Fibroblast of lung (primary cell): ENCODE measurements at regions not wholly inside any gene's neighbourhood (a gene's known extent, or its start where the extent isn't known, plus 50 kb on each side); places are given as distances from the start of the nearest gene placed in this dataset.
A peak's percentile ranks its signal among the peaks of the same experiment; 100 is the strongest.

Source experiments
- DNase-seq, 2 donors: peaks; one replicate each; pipeline versions ENCODE4 v3.0.0 to v3.0.0-alpha.2; 2010; ENCODE audit warnings: low read depth in 2 of 2
- H2AFZ ChIP-seq: 2 replicates; pipeline ENCODE4 v1.5.1; 2012; ENCODE audit warnings: low read length, control low read depth, inconsistent platforms
- H3K27ac ChIP-seq: 2 replicates; pipeline ENCODE4 v1.5.1; 2011; ENCODE audit warnings: low read length, control low read depth; ENCODE audit not compliant: insufficient read depth
- H3K27me3 ChIP-seq: 2 replicates; pipeline ENCODE4 v1.5.1; 2011; ENCODE audit warnings: mild to moderate bottlenecking, low read length; ENCODE audit not compliant: control insufficient read depth, insufficient read depth
- H3K36me3 ChIP-seq: 2 replicates; pipeline ENCODE4 v1.5.1; 2011; ENCODE audit warnings: low read length; ENCODE audit not compliant: control insufficient read depth, insufficient read depth
- H3K4me1 ChIP-seq: 2 replicates; pipeline ENCODE4 v1.5.1; 2011; ENCODE audit warnings: low read length; ENCODE audit not compliant: control insufficient read depth, insufficient read depth; ENCODE audit errors: extremely low read depth
- H3K4me2 ChIP-seq: 2 replicates; pipeline ENCODE4 v1.5.1; 2011; ENCODE audit warnings: low read length, control low read depth; ENCODE audit not compliant: insufficient read depth; ENCODE audit errors: extremely low read depth
- H3K4me3 ChIP-seq, 4 experiments: fragments of 200-600 bp in 1 of 4; sonication (generic) in 1 of 4; replicated peaks in 1 of 4; 2 replicates each; pipeline ENCODE4 v1.5.1; 2011 to 2016; ENCODE audit warnings: low read length in 4 of 4, low read depth in 3 of 4, mild to moderate bottlenecking in 3 of 4, control low read depth in 2 of 4, inconsistent platforms in 1 of 4, mixed read lengths in 1 of 4; ENCODE audit not compliant: insufficient read depth in 1 of 4; ENCODE audit errors: control extremely low read depth in 1 of 4
- H3K79me2 ChIP-seq: 2 replicates; pipeline ENCODE4 v1.5.1; 2012; ENCODE audit warnings: mild to moderate bottlenecking, low read length, inconsistent platforms; ENCODE audit not compliant: control insufficient read depth, insufficient read depth
- H3K9ac ChIP-seq: 2 replicates; pipeline ENCODE4 v1.5.1; 2011; ENCODE audit warnings: mild to moderate bottlenecking, low read length, control low read depth; ENCODE audit not compliant: insufficient read depth
- H3K9me3 ChIP-seq: 2 replicates; pipeline ENCODE4 v1.5.1; 2012; ENCODE audit warnings: low read depth, low read length; ENCODE audit not compliant: control insufficient read depth, insufficient read depth
- H4K20me1 ChIP-seq: 2 replicates; pipeline ENCODE4 v1.5.1; 2011; ENCODE audit warnings: low read length; ENCODE audit not compliant: control insufficient read depth, insufficient read depth; ENCODE audit errors: extremely low read depth
- EZH2 ChIP-seq: IDR thresholded peaks from 2 replicates; pipeline ENCODE4 v1.5.1; 2012; ENCODE audit warnings: low read length, control low read depth, mild to moderate bottlenecking; ENCODE audit errors: missing control alignments
- TF ChIP-seq, protein P1 (sequence below), 2 donors: IDR thresholded peaks in 1 of 2; conservative IDR thresholded peaks in 1 of 2; 1 replicate in 1 of 2; 2 replicates in 1 of 2; pipeline ENCODE4 v1.5.1; 2011 to 2012; ENCODE audit warnings: low read length in 2 of 2, control low read depth in 1 of 2, inconsistent platforms in 1 of 2, low read depth in 1 of 2, mild to moderate bottlenecking in 1 of 2

DNA sequence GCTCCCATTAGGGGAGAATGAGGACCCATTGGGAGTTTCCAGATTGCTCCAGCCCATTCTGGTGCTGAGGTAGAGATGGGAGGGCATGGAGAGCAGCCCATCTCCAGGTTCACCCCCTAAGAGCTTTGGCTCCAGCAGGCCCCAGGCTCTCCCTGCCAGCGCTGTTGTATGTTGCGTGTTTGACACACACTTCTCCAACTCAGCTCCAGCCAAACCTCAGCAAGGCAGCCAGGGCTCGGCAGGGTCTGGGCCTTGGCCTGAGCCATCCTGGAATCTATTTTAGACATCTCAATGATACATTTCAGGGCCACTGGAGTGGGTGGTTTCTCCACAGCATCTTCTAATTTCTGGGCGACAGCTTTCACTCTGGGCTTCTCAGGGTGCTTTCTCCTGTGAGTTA lies 117.0 kb downstream of the NAV1 start:
- peak overlapping the region in 2 of 4 experiments; percentile 25 to 31 for H3K4me3 ChIP-seq
- no peak overlapping the region for H2AFZ ChIP-seq
- peaks cover 25% of the 10 kb centered on the region for H3K36me3 ChIP-seq
- peaks cover 99% of the 10 kb centered on the region for H3K79me2 ChIP-seq
- no peak for TF ChIP-seq EZH2
- TF ChIP-seq, protein P1, sequence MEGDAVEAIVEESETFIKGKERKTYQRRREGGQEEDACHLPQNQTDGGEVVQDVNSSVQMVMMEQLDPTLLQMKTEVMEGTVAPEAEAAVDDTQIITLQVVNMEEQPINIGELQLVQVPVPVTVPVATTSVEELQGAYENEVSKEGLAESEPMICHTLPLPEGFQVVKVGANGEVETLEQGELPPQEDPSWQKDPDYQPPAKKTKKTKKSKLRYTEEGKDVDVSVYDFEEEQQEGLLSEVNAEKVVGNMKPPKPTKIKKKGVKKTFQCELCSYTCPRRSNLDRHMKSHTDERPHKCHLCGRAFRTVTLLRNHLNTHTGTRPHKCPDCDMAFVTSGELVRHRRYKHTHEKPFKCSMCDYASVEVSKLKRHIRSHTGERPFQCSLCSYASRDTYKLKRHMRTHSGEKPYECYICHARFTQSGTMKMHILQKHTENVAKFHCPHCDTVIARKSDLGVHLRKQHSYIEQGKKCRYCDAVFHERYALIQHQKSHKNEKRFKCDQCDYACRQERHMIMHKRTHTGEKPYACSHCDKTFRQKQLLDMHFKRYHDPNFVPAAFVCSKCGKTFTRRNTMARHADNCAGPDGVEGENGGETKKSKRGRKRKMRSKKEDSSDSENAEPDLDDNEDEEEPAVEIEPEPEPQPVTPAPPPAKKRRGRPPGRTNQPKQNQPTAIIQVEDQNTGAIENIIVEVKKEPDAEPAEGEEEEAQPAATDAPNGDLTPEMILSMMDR (conservative IDR thresholded peaks at IDR 0.05 in 1 of 2, IDR thresholded peaks at IDR 0.05 in 1 of 2; ENCODE audit: low read depth in 1 of 2, low read length in 2 of 2): no peak
- peak overlapping the region; percentile 90 for H3K4me2 ChIP-seq
- no peaks in the 10 kb centered on the region for H3K27me3 ChIP-seq
- H3K27ac ChIP-seq: peak overlapping the region; percentile 78
- peaks cover 16% of the 10 kb centered on the region for H4K20me1 ChIP-seq
- no peak overlapping the region for H3K9ac ChIP-seq
- H3K9me3 ChIP-seq: no peaks in the 10 kb centered on the region
- peaks cover 53% of the 10 kb centered on the region for H3K4me1 ChIP-seq
- DNase-seq: no peak

DNA sequence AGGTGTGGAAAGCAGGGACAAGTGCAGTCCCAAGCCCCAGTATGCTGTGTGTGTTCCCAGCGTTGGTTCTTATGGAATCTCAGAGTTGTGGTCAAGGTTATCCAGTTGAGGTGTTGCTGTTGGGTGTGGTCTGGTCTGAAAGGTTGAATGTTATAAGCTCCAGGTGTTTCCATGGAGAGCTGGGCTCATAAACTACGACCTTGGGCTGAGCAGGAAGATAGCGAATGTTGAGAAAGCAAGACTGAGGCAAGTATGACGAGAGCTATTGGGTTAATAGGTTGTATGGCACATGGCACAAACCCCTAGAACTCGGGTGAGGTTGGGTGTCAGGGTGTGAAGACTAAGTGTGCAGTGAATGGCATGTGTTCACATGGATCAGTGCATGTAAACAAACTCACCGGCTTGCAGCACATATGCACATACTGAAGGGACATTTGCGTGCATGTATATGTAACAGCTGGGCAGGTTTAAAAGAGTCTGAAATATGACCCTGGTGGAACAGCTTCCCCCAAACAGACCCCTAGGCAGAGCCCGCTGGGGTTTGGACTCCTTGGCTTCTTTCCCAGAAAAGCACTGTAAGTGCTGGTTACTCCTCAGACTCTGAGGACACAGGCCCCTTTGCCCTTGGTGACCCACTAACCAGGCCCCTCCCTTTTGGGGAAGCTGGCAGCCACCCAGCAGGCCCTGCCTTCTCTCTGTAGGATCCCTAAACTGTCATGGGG lies 117.5 kb downstream of the NAV1 start:
- Histone ChIP-seq H3K36me3 (peaks cover 22% of the 10 kb centered on the region), H2AFZ (no peak overlapping the region), H3K4me3 (peak overlapping the region in 1 of 4 experiments; percentile 25), H4K20me1 (peaks cover 16% of the 10 kb centered on the region), H3K9me3 (no peaks in the 10 kb centered on the region), H3K27me3 (no peaks in the 10 kb centered on the region), H3K4me1 (peaks cover 50% of the 10 kb centered on the region), H3K4me2 (peak overlapping the region; percentile 90), H3K27ac (peak overlapping the region; percentile 78), H3K79me2 (peaks cover 99% of the 10 kb centered on the region), H3K9ac (no peak overlapping the region)
- peak; percentile 34 to 91 for DNase-seq
- TF ChIP-seq, protein P1 (conservative IDR thresholded peaks at IDR 0.05 in 1 of 2, IDR thresholded peaks at IDR 0.05 in 1 of 2; ENCODE audit: low read depth in 1 of 2, low read length in 2 of 2): no peak
- no peak for TF ChIP-seq EZH2

DNA sequence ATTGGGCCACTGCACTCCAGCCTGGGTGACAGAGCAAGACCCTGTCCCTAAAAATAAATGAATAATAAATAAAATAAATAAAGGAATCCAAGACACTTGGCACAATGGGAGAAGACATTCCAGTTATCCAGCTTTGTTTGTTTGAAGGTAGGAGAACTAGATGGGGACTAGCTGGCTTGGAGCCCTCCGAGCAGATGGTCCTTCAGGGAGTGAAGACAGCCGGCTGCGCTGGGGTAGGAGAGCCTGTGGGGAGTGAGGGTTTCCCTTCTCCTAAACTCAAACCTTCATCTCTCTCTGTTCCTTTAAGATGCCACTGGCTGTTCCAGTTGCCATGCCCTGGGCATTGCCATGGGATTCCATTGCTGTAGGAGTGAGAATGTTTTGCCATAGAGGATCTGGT lies 120.6 kb downstream of the NAV1 start:
- H3K4me3 ChIP-seq: no peak overlapping the region
- no peaks in the 10 kb centered on the region for H3K9me3 ChIP-seq
- no peak overlapping the region for H3K4me2 ChIP-seq
- no peak for DNase-seq
- peaks cover 24% of the 10 kb centered on the region for H3K4me1 ChIP-seq
- H3K36me3 ChIP-seq: peaks cover 12% of the 10 kb centered on the region
- H3K79me2 ChIP-seq: peaks cover 100% of the 10 kb centered on the region
- H3K27me3 ChIP-seq: no peaks in the 10 kb centered on the region
- no peak overlapping the region for H3K9ac ChIP-seq
- H2AFZ ChIP-seq: no peak overlapping the region
- H3K27ac ChIP-seq: no peak overlapping the region
- H4K20me1 ChIP-seq: peaks cover 19% of the 10 kb centered on the region
- TF ChIP-seq, protein P1 (conservative IDR thresholded peaks at IDR 0.05 in 1 of 2, IDR thresholded peaks at IDR 0.05 in 1 of 2; ENCODE audit: low read depth in 1 of 2, low read length in 2 of 2): no peak
- TF ChIP-seq EZH2: no peak
